ENCODE measurements at regions not wholly inside any gene's neighbourhood (a gene's known extent, or its start where the extent isn't known, plus 50 kb on each side); places are given as distances from the start of the nearest gene placed in this dataset.

DNA sequence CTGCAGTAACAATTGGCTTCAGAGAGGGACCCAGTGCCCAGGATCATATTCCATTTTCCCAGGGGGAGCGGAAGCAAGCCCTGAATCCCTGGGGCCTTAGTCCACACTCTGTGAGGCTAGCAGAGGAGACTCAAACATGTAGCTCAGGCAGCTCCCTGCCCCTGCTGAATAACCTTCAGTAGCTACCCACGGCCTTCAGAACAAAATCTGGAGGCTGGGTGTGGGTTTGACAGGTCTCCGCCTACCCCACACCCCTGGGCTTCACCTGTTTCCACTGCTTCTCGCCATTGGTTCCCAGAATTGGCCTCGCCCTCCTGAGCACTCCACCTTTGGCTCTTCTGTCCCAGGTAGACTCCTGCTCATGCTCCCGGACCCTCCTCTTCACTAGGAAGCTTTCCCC, 93.6 kb upstream of the ATP2B2 start:
- Mint-ChIP-seq H3K27me3 (peaks cover 16 to 34% (median 24%) of the 10 kb centered on the region in 3 donors), H3K27ac (no peak overlapping the region), H3K4me1 (peaks cover 0 to 4% (median 1%) of the 10 kb centered on the region in 3 donors), H3K36me3 (no peaks in the 10 kb centered on the region), H3K4me3 (no peak overlapping the region), H3K9me3 (peaks cover 0 to 2% (median 0%) of the 10 kb centered on the region in 7 donors)
- DNase-seq (no peak), ATAC-seq (ENCODE audit: low read depth in 2 of 2) (no peak)

DNA sequence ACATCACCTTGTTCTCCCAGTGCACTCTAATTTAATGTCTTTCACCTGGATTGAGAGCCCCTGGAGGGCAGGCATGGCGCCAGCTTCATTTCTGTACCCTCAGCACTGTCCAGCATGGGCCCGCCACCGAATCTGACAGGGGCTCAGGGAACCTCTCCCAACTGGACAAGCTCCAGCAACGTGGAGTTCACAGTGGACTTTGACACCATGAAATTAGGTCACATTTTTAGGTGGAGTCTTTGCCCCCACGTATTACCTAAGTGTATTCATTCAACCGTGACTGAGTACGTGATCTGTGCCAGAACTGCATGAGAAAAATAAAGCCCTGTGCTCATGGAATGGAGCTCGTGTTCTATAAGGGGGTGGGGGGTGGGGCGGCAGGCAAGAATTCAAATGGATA, 94.1 kb upstream of the ATP2B2 start:
- DNase-seq (no peak), ATAC-seq (ENCODE audit: low read depth in 2 of 2) (no peak)
- Mint-ChIP-seq H3K36me3 (no peaks in the 10 kb centered on the region), H3K9me3 (peaks cover 0 to 2% (median 0%) of the 10 kb centered on the region in 7 donors), H3K4me3 (no peak overlapping the region), H3K4me1 (peaks cover 0 to 5% (median 5%) of the 10 kb centered on the region in 3 donors), H3K27me3 (peaks cover 16 to 39% (median 28%) of the 10 kb centered on the region in 3 donors), H3K27ac (no peak overlapping the region)

DNA sequence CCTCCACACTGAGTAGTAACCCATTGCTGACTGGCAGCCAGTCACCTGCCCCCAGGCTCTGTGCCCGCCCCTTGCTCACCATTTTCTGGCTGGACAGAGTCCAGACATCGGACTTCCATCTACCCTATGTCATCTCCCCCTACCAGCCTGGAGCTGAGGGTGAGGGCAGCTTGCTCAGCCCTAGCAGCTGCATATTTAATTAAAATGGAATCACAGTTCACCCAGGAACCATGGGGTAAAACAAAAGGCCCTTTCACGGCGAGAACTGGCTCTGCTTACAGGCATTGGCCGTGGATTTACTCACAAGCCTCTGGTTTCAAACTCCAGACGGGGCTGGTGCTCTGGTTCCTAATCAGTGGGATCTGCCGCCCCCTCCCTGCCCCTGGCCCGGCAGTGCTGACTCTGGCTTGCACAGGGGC, 94.9 kb upstream of the ATP2B2 start:
- Mint-ChIP-seq H3K4me1 (peaks cover 0 to 5% (median 5%) of the 10 kb centered on the region in 3 donors), H3K4me3 (no peak overlapping the region), H3K27me3 (peaks cover 20 to 47% (median 36%) of the 10 kb centered on the region in 3 donors), H3K9me3 (peaks cover 0 to 4% (median 0%) of the 10 kb centered on the region in 7 donors), H3K36me3 (peaks cover 0 to 5% of the 10 kb centered on the region in 2 donors), H3K27ac (peak overlapping the region in 1 of 6 donors; percentile 47)
- DNase-seq, result no peak
- no peak for ATAC-seq (ENCODE audit: low read depth in 2 of 2)

DNA sequence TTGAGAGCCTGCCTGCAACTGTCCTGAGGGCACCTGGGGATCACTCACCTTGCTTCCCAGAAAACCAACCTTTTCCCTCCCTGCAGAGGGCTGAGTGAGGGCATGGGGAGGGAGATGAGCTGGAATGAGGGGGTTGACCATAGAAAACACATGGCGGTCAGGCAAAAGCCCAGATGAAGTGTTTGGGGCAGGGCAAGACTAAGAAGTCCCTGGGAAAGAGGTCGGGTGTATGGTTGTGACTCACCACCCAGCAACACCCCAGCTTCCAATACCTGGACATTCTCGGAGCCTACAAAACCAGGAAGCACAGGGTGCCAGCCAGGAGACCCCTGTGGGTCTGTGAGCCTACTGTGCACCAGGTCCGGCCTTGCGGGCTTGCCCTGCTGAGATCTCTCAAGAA, 95.3 kb upstream of the ATP2B2 start:
- ATAC-seq (ENCODE audit: low read depth in 2 of 2) (no peak), DNase-seq (no peak)
- Mint-ChIP-seq H3K4me1 (peaks cover 0 to 5% (median 5%) of the 10 kb centered on the region in 3 donors), H3K9me3 (peaks cover 0 to 4% (median 0%) of the 10 kb centered on the region in 7 donors), H3K36me3 (peaks cover 0 to 5% of the 10 kb centered on the region in 2 donors), H3K4me3 (peak overlapping the region in 1 of 8 donors; percentile 56), H3K27ac (no peak overlapping the region), H3K27me3 (peaks cover 20 to 48% (median 36%) of the 10 kb centered on the region in 3 donors)

DNA sequence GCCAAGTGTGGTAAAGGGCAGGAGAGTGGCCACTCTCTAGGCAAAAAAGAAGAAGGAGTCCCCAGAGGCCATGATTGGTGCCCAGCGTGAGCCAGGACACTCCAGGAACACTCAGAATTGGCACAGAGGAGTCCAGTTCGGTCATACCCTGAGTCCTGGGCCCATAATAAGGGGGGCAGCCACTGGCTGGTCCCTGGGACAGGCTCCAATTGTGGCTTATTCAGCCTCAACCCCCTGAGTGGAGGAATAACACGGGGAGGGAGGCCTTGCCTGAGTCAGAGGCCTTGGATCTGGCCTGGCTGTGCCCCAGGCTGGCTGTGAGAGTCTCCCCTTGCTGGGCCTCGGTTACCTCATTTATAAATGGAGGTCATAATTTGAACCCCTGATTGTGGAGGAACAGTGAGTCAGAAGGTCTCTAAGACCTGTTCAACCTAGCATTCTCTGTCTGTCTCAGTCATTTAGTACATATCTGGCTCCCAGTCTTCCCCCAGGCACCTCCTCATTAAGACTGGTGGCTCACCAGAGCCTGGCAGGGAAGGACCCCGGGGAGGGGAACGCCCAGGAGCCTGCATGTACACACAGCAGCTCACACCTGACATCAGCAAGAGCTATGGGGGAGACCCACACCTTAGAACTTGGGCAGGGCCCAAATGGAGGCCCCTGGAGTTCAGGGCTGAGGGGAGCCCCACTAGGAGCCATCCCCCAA, 95.9 kb upstream of the ATP2B2 start:
- ATAC-seq (ENCODE audit: low read depth in 2 of 2) (no peak), DNase-seq (no peak)
- Mint-ChIP-seq H3K4me3 (peak overlapping the region in 1 of 8 donors; percentile 56), H3K27ac (no peak overlapping the region), H3K4me1 (peaks cover 0 to 5% (median 5%) of the 10 kb centered on the region in 3 donors), H3K27me3 (peaks cover 20 to 51% (median 38%) of the 10 kb centered on the region in 3 donors), H3K36me3 (peaks cover 0 to 5% of the 10 kb centered on the region in 2 donors), H3K9me3 (peaks cover 0 to 4% (median 0%) of the 10 kb centered on the region in 7 donors)

DNA sequence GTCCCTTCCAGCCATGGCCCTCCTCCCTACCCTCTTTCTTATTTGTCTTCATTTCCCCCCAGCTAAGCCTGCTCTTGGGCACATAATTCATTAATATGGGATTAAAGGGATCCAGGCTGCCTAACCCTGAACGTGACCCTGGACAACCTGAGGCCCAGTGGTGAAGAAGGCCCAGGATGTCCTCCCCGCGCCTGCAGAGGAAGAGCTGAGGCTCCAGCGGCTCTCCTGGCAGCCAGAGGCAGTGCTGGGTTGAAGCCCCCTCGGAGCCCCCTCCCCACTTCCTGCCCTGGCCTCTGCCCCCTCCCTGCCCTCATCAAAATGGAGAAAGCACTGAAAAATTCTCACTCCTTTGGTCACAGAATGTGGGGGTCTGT, 96.5 kb upstream of the ATP2B2 start:
- peaks cover 0 to 5% of the 10 kb centered on the region in 2 donors for H3K36me3 Mint-ChIP-seq

DNA sequence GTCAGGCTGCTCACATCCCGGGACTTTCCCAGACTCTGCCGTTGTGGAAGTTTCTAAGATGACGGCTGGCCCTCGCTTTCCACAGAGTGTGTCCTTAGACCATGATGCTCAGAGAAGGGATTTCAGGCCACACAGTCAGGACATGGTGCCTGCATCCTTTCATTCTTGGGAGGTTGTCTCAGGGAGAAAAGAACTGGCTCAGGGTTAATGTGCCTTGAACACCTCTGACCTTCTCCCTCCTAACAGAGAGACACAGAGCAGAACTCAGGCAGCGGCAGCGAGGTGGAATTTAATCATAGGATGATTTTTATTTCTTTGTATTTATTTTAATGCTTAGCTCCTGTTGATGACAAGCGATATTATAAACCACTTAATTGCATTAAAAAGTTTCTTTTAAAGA, 96.9 kb upstream of the ATP2B2 start:
- Mint-ChIP-seq H3K4me3 (no peak overlapping the region), H3K36me3 (peaks cover 0 to 5% of the 10 kb centered on the region in 2 donors), H3K9me3 (peaks cover 0 to 4% (median 0%) of the 10 kb centered on the region in 7 donors), H3K4me1 (peaks cover 0 to 5% (median 5%) of the 10 kb centered on the region in 3 donors), H3K27me3 (peaks cover 14 to 49% (median 40%) of the 10 kb centered on the region in 3 donors), H3K27ac (no peak overlapping the region)
- DNase-seq (no peak), ATAC-seq (ENCODE audit: low read depth in 2 of 2) (no peak)

More for the DNA sequence above, 96.5 kb upstream of the ATP2B2 start:
- ATAC-seq (ENCODE audit: low read depth in 2 of 2), result no peak
- Mint-ChIP-seq H3K27me3 (peaks cover 18 to 53% (median 42%) of the 10 kb centered on the region in 3 donors), H3K9me3 (peaks cover 0 to 4% (median 0%) of the 10 kb centered on the region in 7 donors), H3K4me1 (peaks cover 0 to 5% (median 5%) of the 10 kb centered on the region in 3 donors), H3K4me3 (no peak overlapping the region), H3K27ac (no peak overlapping the region)
- DNase-seq, result no peak

DNA sequence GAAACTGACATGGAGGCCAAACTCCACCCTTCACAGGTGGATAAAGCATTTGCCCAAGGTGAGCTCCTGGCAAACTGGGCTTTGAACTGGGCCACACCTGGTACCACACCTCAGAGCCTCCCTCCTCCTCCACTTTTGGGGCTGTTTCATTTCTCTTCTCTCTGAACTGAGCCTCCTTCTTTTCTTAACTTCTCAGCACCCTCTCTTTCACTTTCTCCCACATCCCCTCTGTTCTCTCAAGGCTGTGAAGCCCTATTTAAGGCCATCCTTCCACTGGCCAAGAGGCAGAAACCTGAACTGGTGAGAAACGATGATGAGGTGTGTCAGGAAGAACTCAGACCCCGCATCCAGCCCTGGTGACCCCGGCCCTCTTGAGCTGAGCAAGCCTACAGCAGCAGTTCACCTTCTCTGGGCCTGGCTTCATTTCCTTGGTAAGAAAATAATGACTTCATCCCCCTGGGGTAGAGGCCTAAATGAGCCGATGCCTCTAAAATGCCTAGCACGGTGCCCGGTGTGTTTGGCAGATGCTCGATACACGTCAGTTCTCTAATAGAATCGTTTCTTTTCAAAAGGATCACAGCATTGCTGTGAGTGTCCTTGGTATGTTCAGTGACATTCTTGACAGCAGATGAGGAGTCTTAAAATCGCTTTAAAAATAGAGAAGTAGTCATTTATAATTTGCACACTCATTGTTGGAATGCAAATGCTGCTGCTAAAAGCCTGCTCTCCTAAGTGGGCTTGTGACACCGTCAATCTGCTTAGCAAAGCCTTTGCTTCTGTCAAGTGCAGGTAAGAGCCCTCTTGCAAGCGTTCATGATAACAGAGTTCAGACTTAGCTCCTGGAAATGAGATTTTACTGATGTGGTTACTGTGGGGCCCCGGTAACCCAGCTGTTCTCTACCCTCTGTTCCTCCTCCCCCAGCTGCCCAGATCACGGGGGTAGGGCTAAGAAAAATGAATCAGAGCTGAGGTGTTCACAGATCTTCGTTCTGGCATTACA, 97.7 kb upstream of the ATP2B2 start:
- no peak overlapping the region for H3K4me3 Mint-ChIP-seq
- peaks cover 0 to 5% of the 10 kb centered on the region in 2 donors for H3K36me3 Mint-ChIP-seq
- H3K27ac Mint-ChIP-seq, result peak overlapping the region in 1 of 6 donors; percentile 29
- peaks cover 0 to 5% (median 5%) of the 10 kb centered on the region in 3 donors for H3K4me1 Mint-ChIP-seq
- ATAC-seq (ENCODE audit: low read depth in 2 of 2) (no peak), DNase-seq (no peak)
- H3K27me3 Mint-ChIP-seq, result peaks cover 13 to 44% (median 36%) of the 10 kb centered on the region in 3 donors
- peaks cover 0 to 4% (median 0%) of the 10 kb centered on the region in 7 donors for H3K9me3 Mint-ChIP-seq

DNA sequence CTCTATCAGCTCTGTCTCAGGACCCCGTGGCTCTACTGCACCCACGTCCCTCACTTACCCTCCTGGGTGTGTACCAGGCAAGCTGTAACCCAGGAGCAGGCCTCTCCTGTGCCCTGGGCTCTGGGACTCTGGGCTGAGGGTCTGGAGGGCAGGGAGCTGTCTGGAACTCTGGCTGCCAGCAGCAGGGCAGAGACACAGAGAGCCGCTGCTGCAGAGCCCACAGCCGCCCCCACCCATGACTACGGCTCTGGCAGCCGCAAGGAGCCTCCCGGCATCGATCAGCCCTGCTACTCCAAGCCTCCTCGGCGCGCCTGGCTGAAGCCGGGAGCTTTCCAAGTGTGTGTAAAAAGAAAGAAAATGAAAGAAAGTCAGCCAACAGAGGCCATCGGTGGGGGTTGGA, 103.7 kb upstream of the ATP2B2 start:
- peaks cover 11 to 22% of the 10 kb centered on the region in 2 donors for H3K36me3 Mint-ChIP-seq
- no peak overlapping the region for H3K27ac Mint-ChIP-seq
- H3K4me3 Mint-ChIP-seq, result no peak overlapping the region
- ATAC-seq (ENCODE audit: low read depth in 2 of 2) (no peak), DNase-seq (no peak)
- peaks cover 22 to 65% (median 53%) of the 10 kb centered on the region in 3 donors for H3K27me3 Mint-ChIP-seq
- peaks cover 0 to 3% (median 0%) of the 10 kb centered on the region in 3 donors for H3K4me1 Mint-ChIP-seq
- peaks cover 14 to 32% (median 20%) of the 10 kb centered on the region in 7 donors for H3K9me3 Mint-ChIP-seq

DNA sequence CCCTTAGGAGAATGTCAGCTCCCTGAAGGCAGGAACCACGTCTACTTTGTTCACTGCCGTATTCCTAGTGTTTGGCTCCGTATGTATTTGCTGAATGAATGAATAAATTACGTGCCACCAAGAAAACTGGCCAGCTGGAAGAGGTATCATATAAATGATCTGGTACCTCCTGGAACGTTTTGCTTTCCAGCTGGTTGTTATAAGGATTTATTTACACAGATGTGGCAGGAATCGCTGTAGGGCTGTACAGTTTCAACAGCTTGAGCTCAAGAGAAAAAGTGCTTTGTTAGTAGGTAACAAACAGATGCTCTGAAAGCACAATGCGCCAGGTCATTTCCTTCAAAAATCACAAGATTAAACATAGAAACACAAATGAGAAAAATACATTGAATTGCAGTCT, 108.8 kb upstream of the ATP2B2 start:
- Mint-ChIP-seq H3K4me3 (no peak overlapping the region), H3K9me3 (peaks cover 15 to 43% (median 21%) of the 10 kb centered on the region in 7 donors), H3K4me1 (no peaks in the 10 kb centered on the region), H3K36me3 (peaks cover 11 to 18% of the 10 kb centered on the region in 2 donors), H3K27ac (no peak overlapping the region), H3K27me3 (peaks cover 36 to 48% (median 45%) of the 10 kb centered on the region in 3 donors)
- DNase-seq, result no peak
- ATAC-seq (ENCODE audit: low read depth in 2 of 2), result no peak

DNA sequence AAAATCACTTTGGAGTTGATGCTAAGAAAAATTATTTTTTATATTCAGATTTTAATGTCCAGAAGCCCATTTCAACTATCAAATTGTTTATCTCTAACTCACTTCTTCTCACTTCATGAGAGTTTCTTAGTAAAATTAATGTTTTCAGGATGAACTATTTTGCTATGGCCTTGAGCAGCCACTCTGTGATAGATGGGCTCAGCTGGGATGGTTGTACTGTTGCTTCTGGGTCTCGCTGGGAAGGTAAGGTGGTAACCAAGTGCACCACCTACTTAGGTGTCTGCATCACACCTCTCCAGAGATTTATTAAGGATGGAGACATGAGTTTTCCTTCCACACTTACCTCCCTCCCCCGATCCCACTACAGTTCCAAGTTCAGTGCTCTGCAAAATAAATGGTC, 110.3 kb upstream of the ATP2B2 start:
- Mint-ChIP-seq H3K36me3 (peaks cover 11 to 18% of the 10 kb centered on the region in 2 donors), H3K27ac (no peak overlapping the region), H3K4me1 (no peaks in the 10 kb centered on the region), H3K9me3 (peaks cover 15 to 43% (median 21%) of the 10 kb centered on the region in 7 donors), H3K27me3 (peaks cover 31 to 64% (median 46%) of the 10 kb centered on the region in 3 donors), H3K4me3 (no peak overlapping the region)
- DNase-seq (no peak), ATAC-seq (ENCODE audit: low read depth in 2 of 2) (no peak)

DNA sequence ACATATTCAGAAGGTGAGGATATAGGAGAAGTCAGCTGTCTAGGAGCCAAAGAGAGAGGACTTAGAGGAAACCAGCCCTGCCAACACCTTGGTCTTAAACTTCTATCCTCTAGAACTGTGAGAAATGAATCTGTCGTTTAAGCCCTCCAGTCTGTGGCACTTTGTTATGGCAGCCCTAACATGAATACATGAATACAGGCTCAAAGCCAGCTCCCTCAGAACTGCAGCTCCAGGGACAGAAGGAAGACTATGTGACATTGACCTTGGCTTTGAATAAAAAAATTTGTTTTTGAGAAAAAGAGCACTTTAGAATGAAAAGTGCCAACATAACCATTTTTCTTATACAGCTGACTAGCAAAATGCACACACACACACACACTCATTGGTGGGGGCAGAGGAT, 110.9 kb upstream of the ATP2B2 start:
- Mint-ChIP-seq H3K27ac (no peak overlapping the region), H3K4me1 (no peaks in the 10 kb centered on the region), H3K9me3 (peaks cover 15 to 39% (median 21%) of the 10 kb centered on the region in 7 donors), H3K4me3 (no peak overlapping the region), H3K27me3 (peaks cover 31 to 67% (median 46%) of the 10 kb centered on the region in 3 donors), H3K36me3 (peaks cover 11 to 18% of the 10 kb centered on the region in 2 donors)
- DNase-seq, result no peak
- ATAC-seq (ENCODE audit: low read depth in 2 of 2), result no peak

All from naive B cell (primary cell).